Aorta (tissue), 5 donors: ENCODE measurements at regions not wholly inside any gene's neighbourhood (a gene's known extent, or its start where the extent isn't known, plus 50 kb on each side); places are given as distances from the start of the nearest gene placed in this dataset.

ENCODE experiments used
- ATAC-seq: fragments of 200-7000 bp; cut with Tn5 transposase; one replicate; pipeline ENCODE4 v1.9.1; 2022; ENCODE audit warnings: moderate library complexity; ENCODE audit not compliant: low FRiP score
- DNase-seq, 2 donors: peaks; one replicate each; pipeline ENCODE4 v3.0.0-alpha.2; 2020
- H3K27ac ChIP-seq, 2 donors: one replicate each; pipeline ENCODE4 v1.5.1; 2013; ENCODE audit warnings: low read length in 2 of 2, mild to moderate bottlenecking in 2 of 2, moderate library complexity in 2 of 2, control low read depth in 1 of 2, inconsistent platforms in 1 of 2, low read depth in 1 of 2
- H3K27me3 ChIP-seq, 2 donors: one replicate each; pipeline ENCODE4 v1.6.1; 2013; ENCODE audit warnings: control low read depth in 1 of 2, low read length in 1 of 2, mild to moderate bottlenecking in 1 of 2, moderate library complexity in 1 of 2; ENCODE audit not compliant: insufficient read depth in 2 of 2, control insufficient read depth in 1 of 2
- H3K36me3 ChIP-seq, 2 donors: one replicate each; pipeline ENCODE4 v1.6.1; 2013; ENCODE audit warnings: control low read depth in 1 of 2, low read length in 1 of 2, mild to moderate bottlenecking in 1 of 2; ENCODE audit not compliant: insufficient read depth in 2 of 2, control insufficient read depth in 1 of 2
- H3K4me1 ChIP-seq, 2 donors: one replicate each; pipeline ENCODE4 v1.6.1; 2013; ENCODE audit warnings: low read length in 2 of 2, control low read depth in 1 of 2, mild to moderate bottlenecking in 1 of 2, moderate library complexity in 1 of 2; ENCODE audit not compliant: insufficient read depth in 2 of 2, control insufficient read depth in 1 of 2
- H3K4me3 ChIP-seq, 2 donors: one replicate each; pipeline ENCODE4 v1.5.1; 2013; ENCODE audit warnings: low read length in 2 of 2, control low read depth in 1 of 2, mild to moderate bottlenecking in 1 of 2
- H3K9me3 ChIP-seq: one replicate; pipeline ENCODE4 v1.6.1; 2013; ENCODE audit warnings: mild to moderate bottlenecking, low read length; ENCODE audit not compliant: control insufficient read depth
- WGBS, 2 donors: extraction: QIAGEN DNeasy Blood & Tissue Kit; methylation state at CpG; one replicate each; pipeline ENCODE4 v1.1.7; 2013; 5-methylcytosine and 5-hydroxymethylcytosine counted together
- intact Hi-C, 2 donors: fragments of 100-400 bp; cut with DNase I; formaldehyde crosslinking; loops; one replicate each; pipeline versions ENCODE4 v1.14.2 to v1.15.0; 2022
- donor health status: healthy with polysubstance abuse.
- donor health status: Bipolar disorder and iron deficiency.
- donor health status: DM: no; HTN: no; CAD: no.
- donor health status: DM: no; HTN: no; CAD: no.
- donor health status: DM: yes; HTN: yes; CAD: no.

- DNase-seq, result no peak
- Histone ChIP-seq H3K4me1 (no peaks in the 10 kb centered on the region), H3K36me3 (no peaks in the 10 kb centered on the region), H3K9me3 (peaks cover under 1% of the 10 kb centered on the region), H3K4me3 (no peak overlapping the region), H3K27me3 (no peaks in the 10 kb centered on the region), H3K27ac (no peak overlapping the region)
- no peak for ATAC-seq
- intact Hi-C loops, result no loop called here
- 83 to 86% methylated on average over 8 of the region's 8 CpGs for WGBS, 2 donors
Measured at GRCh38 chr22:48258811-48259210, 1496.4 kb downstream of the TBC1D22A start.

- 80 to 81% methylated on average over 12 of the region's 12 CpGs for WGBS, 2 donors
- DNase-seq (no peak), ATAC-seq (no peak)
- no peak overlapping the region for H3K27ac ChIP-seq
- intact Hi-C loops, result no loop called here
- no peaks in the 10 kb centered on the region for H3K9me3 ChIP-seq
- no peak overlapping the region for H3K4me3 ChIP-seq
- no peaks in the 10 kb centered on the region for H3K4me1 ChIP-seq
- no peaks in the 10 kb centered on the region for H3K27me3 ChIP-seq
- H3K36me3 ChIP-seq, result no peaks in the 10 kb centered on the region
Measured at GRCh38 chr22:48258064-48258701, 1495.7 kb downstream of the TBC1D22A start.

GRCh38 chr22:48257685-48258055, 1495.2 kb downstream of the TBC1D22A start:
- H3K27ac ChIP-seq, result no peak overlapping the region
- WGBS, 2 donors, result 60 to 62% methylated on average over 7 of the region's 7 CpGs
- no peaks in the 10 kb centered on the region for H3K36me3 ChIP-seq
- H3K9me3 ChIP-seq, result no peaks in the 10 kb centered on the region
- H3K27me3 ChIP-seq, result no peaks in the 10 kb centered on the region
- no peaks in the 10 kb centered on the region for H3K4me1 ChIP-seq
- intact Hi-C loops, result no loop called here
- DNase-seq (no peak), ATAC-seq (no peak)
- H3K4me3 ChIP-seq, result no peak overlapping the region

- no peak overlapping the region for H3K4me3 ChIP-seq
- H3K27me3 ChIP-seq, result no peaks in the 10 kb centered on the region
- no peak for ATAC-seq
- H3K4me1 ChIP-seq, result no peaks in the 10 kb centered on the region
- 70 to 71% methylated on average over 21 of the region's 21 CpGs for WGBS, 2 donors
- no peaks in the 10 kb centered on the region for H3K36me3 ChIP-seq
- DNase-seq, result no peak
- H3K9me3 ChIP-seq, result no peaks in the 10 kb centered on the region
- no peak overlapping the region for H3K27ac ChIP-seq
- intact Hi-C loops, result no loop called here
Measured at GRCh38 chr22:48256776-48257684, 1494.6 kb downstream of the TBC1D22A start.

GRCh38 chr22:48256041-48256739, 1493.7 kb downstream of the TBC1D22A start:
- Histone ChIP-seq H3K9me3 (no peaks in the 10 kb centered on the region), H3K27me3 (no peaks in the 10 kb centered on the region), H3K36me3 (no peaks in the 10 kb centered on the region), H3K4me1 (no peaks in the 10 kb centered on the region), H3K27ac (no peak overlapping the region), H3K4me3 (no peak overlapping the region)
- 47 to 48% methylated on average over 17 of the region's 17 CpGs for WGBS, 2 donors
- ATAC-seq (no peak), DNase-seq (no peak)
- intact Hi-C loops, result no loop called here

- DNase-seq (no peak), ATAC-seq (no peak)
- intact Hi-C loops, result no loop called here
- no peaks in the 10 kb centered on the region for H3K4me1 ChIP-seq
- WGBS, 2 donors, result 7 to 16% methylated on average over 13 of the region's 13 CpGs
- H3K9me3 ChIP-seq, result no peaks in the 10 kb centered on the region
- no peak overlapping the region for H3K4me3 ChIP-seq
- no peak overlapping the region for H3K27ac ChIP-seq
- no peaks in the 10 kb centered on the region for H3K36me3 ChIP-seq
- H3K27me3 ChIP-seq, result no peaks in the 10 kb centered on the region
Measured at GRCh38 chr22:48254311-48254873, 1491.9 kb downstream of the TBC1D22A start.

- Histone ChIP-seq H3K36me3 (no peaks in the 10 kb centered on the region), H3K27ac (no peak overlapping the region), H3K27me3 (no peaks in the 10 kb centered on the region), H3K4me3 (no peak overlapping the region), H3K9me3 (no peaks in the 10 kb centered on the region), H3K4me1 (no peaks in the 10 kb centered on the region)
- DNase-seq, result no peak
- intact Hi-C loops, result no loop called here
- WGBS, 2 donors, result 63% methylated on average over 6 of the region's 6 CpGs
- ATAC-seq, result no peak
Measured at GRCh38 chr22:48253573-48253972, 1491.1 kb downstream of the TBC1D22A start.

GRCh38 chr22:48253136-48253535, 1490.7 kb downstream of the TBC1D22A start:
- intact Hi-C loops, result no loop called here
- DNase-seq, result no peak
- WGBS, 2 donors, result 89 to 91% methylated on average over 13 of the region's 13 CpGs

More at GRCh38 chr22:48253136-48253535, 1490.7 kb downstream of the TBC1D22A start:
- Histone ChIP-seq H3K36me3 (no peaks in the 10 kb centered on the region), H3K27ac (no peak overlapping the region), H3K27me3 (no peaks in the 10 kb centered on the region), H3K4me1 (no peaks in the 10 kb centered on the region), H3K4me3 (no peak overlapping the region), H3K9me3 (no peaks in the 10 kb centered on the region)
- no peak for ATAC-seq
